ENCODE measurements at regions not wholly inside any gene's neighbourhood (a gene's known extent, or its start where the extent isn't known, plus 50 kb on each side); places are given as distances from the start of the nearest gene placed in this dataset.

DNA sequence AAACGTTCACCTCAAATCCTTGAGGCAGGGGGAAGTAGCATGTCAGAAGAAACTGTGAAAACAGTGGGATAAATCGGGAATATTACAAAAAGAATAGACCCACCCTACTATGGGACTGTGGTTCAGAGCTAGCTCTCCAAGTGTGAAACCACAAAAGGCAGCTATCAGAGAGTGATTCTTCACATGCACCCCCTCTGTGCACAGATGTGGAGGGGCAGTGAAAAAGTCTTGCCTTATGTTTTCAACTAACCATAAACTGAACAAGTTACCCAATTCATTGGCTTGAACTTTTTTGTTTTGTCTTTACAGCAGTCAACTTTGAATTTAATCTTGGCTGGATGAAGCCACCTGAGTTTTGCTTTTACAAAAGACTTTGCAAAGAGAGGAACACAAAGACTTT is 98.8 kb upstream of the NR4A3 start:
- H3K27me3 Mint-ChIP-seq (ENCODE audit: low read depth): no peaks in the 10 kb centered on the region
- DNase-seq (ENCODE audit: low spot score): no peak
- no peaks in the 10 kb centered on the region for H3K36me3 Mint-ChIP-seq (ENCODE audit: low read depth)
- no peak overlapping the region for H3K4me3 Mint-ChIP-seq (ENCODE audit: low read depth)
- H3K27ac Mint-ChIP-seq: no peak overlapping the region
- H3K9me3 Mint-ChIP-seq: no peaks in the 10 kb centered on the region
- intact Hi-C loops (cut with micrococcal nuclease): loop anchor here (5.0 kb wide), 3 partner anchors 54 to 206 kb away; no protein-coding TSS in a partner anchor
- peaks cover 30% of the 10 kb centered on the region for H3K4me1 Mint-ChIP-seq (ENCODE audit: low read depth)

DNA sequence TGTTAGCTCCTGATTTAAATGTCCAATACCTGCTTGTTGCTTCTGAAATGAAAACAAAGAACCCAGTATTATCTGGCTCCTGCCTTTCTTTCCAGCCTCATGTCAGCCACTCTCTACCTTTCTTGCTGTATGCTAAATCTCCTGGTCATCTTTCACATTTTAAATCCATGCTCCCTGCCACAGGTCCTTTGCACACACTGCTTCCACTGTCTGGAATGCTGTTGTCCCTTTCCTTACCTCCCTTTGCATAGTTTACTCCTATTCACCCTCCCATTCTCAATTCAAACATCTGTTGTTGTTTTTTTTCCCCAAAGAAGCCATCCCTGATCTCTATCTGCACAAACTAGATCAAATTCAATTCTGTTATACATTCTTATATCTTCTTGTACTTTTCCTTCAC is 97.0 kb upstream of the NR4A3 start:
- no peak overlapping the region for H3K4me3 Mint-ChIP-seq (ENCODE audit: low read depth)
- DNase-seq (ENCODE audit: low spot score): no peak

DNA sequence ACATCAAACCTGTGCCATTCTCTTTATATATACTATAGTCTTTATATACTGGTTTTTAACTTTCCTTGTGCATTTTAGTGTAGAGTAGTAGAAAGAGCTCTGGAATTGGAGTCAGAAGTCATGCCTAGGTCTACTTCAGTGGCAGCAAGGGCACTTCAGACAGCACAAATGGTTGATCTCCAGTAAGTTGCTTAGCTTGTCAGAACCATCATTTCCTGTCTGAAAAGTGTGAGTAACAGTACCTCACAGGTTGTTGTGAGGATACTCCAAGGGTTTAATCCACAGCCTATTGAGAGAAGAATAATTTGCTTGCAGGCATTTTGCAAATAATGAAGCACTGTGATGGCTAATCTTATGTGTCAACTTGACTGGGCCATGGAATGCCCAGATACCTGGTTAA is 95.8 kb upstream of the NR4A3 start:
- no peaks in the 10 kb centered on the region for H3K9me3 Mint-ChIP-seq
- H3K4me3 Mint-ChIP-seq (ENCODE audit: low read depth): no peak overlapping the region
- no peaks in the 10 kb centered on the region for H3K36me3 Mint-ChIP-seq (ENCODE audit: low read depth)
- H3K27me3 Mint-ChIP-seq (ENCODE audit: low read depth): peaks cover 3% of the 10 kb centered on the region
- intact Hi-C loops (cut with micrococcal nuclease): no loop called here
- H3K27ac Mint-ChIP-seq: no peak overlapping the region
- H3K4me1 Mint-ChIP-seq (ENCODE audit: low read depth): peaks cover 14% of the 10 kb centered on the region
- DNase-seq (ENCODE audit: low spot score): no peak

More for the DNA sequence above, 97.0 kb upstream of the NR4A3 start:
- no peak overlapping the region for H3K27ac Mint-ChIP-seq
- H3K36me3 Mint-ChIP-seq (ENCODE audit: low read depth): no peaks in the 10 kb centered on the region
- no peaks in the 10 kb centered on the region for H3K9me3 Mint-ChIP-seq
- intact Hi-C loops (cut with micrococcal nuclease): loop anchor here (5.0 kb wide), 3 partner anchors 53 to 207 kb away; no protein-coding TSS in a partner anchor
- no peaks in the 10 kb centered on the region for H3K27me3 Mint-ChIP-seq (ENCODE audit: low read depth)
- peaks cover 25% of the 10 kb centered on the region for H3K4me1 Mint-ChIP-seq (ENCODE audit: low read depth)

DNA sequence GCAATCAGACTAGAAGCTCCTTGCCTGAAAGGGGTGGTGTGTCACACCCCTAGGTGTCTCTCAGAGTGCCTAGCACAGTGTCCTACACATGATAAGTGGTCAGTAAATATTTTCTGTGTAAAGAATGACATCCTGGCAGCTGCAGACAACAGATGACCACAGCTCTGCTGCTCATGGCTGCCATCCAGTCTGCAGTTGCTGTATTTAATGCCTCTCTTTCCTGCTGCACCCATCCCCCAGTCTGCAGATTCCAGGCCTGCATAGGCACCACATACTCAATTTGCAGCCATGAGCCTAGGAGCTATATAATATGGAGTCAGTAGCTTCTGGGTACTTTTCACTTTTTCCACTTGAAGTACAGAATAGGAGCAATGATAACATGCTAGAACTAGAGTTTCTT is 94.9 kb upstream of the NR4A3 start:
- no peak for DNase-seq (ENCODE audit: low spot score)
- Mint-ChIP-seq H3K27ac (no peak overlapping the region), H3K4me1 (ENCODE audit: low read depth) (peaks cover 9% of the 10 kb centered on the region), H3K36me3 (ENCODE audit: low read depth) (no peaks in the 10 kb centered on the region), H3K9me3 (no peaks in the 10 kb centered on the region), H3K27me3 (ENCODE audit: low read depth) (peaks cover 3% of the 10 kb centered on the region), H3K4me3 (ENCODE audit: low read depth) (no peak overlapping the region)
- intact Hi-C loops (cut with micrococcal nuclease): no loop called here

DNA sequence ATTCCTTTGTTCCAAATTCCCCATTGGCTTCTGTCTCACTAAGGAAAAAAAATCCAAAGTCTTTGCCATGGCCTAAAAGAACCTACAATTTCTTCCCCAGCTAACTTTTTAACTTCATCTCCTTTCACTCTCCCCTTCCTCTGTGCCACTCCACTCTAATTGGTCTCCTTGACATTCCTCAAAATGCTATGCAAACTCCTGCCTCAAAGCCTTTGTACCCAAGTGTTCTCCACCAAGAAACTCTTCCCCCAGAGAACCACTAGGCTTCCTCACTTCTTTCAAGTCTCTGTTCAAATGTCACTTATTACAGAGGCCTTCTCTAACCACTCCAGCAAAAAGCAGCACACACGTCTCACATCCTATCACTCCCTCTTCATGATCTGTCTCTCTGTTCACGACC is 91.6 kb upstream of the NR4A3 start:
- intact Hi-C loops (cut with micrococcal nuclease): no loop called here
- Mint-ChIP-seq H3K27ac (no peak overlapping the region), H3K36me3 (ENCODE audit: low read depth) (no peaks in the 10 kb centered on the region), H3K4me3 (ENCODE audit: low read depth) (no peak overlapping the region), H3K9me3 (no peaks in the 10 kb centered on the region), H3K4me1 (ENCODE audit: low read depth) (peaks cover 3% of the 10 kb centered on the region), H3K27me3 (ENCODE audit: low read depth) (peaks cover 18% of the 10 kb centered on the region)
- DNase-seq (ENCODE audit: low spot score): no peak

DNA sequence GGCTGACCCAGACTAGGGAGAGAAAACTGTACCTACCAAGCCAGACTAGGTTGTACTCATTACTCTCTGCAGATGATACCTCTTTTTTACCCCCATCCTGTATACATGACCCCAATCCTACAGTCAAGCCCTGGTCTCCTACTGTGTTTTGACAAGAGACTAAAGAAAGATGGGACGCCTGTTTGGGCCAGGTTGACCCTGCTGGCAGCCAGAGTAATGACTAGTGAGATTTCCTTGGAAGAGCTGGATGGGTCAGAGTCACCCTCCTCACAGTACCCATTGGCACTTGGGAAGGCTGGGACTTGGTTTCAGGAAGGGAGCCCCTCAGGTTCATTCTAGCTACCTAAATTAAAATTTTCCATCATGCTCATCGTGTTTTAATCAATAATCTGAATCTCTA is 89.7 kb upstream of the NR4A3 start:
- Mint-ChIP-seq H3K4me1 (ENCODE audit: low read depth) (peaks cover 3% of the 10 kb centered on the region), H3K27ac (no peak overlapping the region), H3K4me3 (ENCODE audit: low read depth) (no peak overlapping the region), H3K36me3 (ENCODE audit: low read depth) (no peaks in the 10 kb centered on the region), H3K27me3 (ENCODE audit: low read depth) (peaks cover 21% of the 10 kb centered on the region), H3K9me3 (no peaks in the 10 kb centered on the region)
- DNase-seq (ENCODE audit: low spot score): no peak
- intact Hi-C loops (cut with micrococcal nuclease): no loop called here

DNA sequence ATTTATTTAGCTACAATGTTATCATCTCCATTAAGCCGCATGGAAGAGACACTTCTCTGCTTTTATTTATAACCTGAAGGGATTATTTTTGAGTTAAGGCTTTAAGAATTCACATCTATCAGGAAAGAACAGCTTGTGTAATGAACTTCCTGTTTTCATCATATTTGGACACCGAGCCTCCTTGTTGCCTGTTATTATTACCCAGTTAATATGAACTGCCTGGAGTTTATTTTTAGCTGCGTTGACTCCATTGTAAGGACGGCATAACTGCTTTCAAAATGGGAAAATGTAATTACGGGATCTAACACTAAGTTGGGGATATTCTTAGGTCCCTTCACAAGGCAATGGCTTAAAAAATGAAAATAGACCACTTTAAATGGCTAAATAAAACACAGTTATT is 89.0 kb upstream of the NR4A3 start:
- Mint-ChIP-seq H3K27me3 (ENCODE audit: low read depth) (peaks cover 28% of the 10 kb centered on the region), H3K36me3 (ENCODE audit: low read depth) (no peaks in the 10 kb centered on the region), H3K27ac (no peak overlapping the region), H3K4me1 (ENCODE audit: low read depth) (peaks cover 3% of the 10 kb centered on the region), H3K9me3 (no peaks in the 10 kb centered on the region), H3K4me3 (ENCODE audit: low read depth) (no peak overlapping the region)
- no peak for DNase-seq (ENCODE audit: low spot score)
- intact Hi-C loops (cut with micrococcal nuclease): no loop called here

DNA sequence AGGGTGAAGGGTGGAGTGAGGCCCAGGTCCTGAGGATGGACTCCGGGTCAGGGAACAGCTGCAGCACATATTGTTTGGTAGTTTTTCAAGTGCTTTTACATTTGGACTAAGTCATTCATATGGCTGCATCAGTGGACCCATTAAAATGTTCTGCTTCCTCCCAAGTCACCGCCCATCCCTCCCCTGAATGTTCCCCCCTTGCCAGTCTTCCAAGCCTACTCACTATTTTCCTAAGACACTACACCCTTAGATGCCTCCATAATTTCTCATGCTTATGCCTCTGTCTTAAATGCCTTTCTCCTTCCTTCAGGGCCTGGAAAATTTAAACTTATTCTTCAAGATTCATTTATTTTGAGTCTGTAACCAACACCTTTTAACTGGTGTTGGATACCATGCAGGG is 86.6 kb upstream of the NR4A3 start:
- H3K27me3 Mint-ChIP-seq (ENCODE audit: low read depth): peaks cover 29% of the 10 kb centered on the region
- no peak overlapping the region for H3K4me3 Mint-ChIP-seq (ENCODE audit: low read depth)
- intact Hi-C loops (cut with micrococcal nuclease): no loop called here
- no peak for DNase-seq (ENCODE audit: low spot score)
- H3K9me3 Mint-ChIP-seq: no peaks in the 10 kb centered on the region
- peaks cover 3% of the 10 kb centered on the region for H3K4me1 Mint-ChIP-seq (ENCODE audit: low read depth)
- no peak overlapping the region for H3K27ac Mint-ChIP-seq
- no peaks in the 10 kb centered on the region for H3K36me3 Mint-ChIP-seq (ENCODE audit: low read depth)

DNA sequence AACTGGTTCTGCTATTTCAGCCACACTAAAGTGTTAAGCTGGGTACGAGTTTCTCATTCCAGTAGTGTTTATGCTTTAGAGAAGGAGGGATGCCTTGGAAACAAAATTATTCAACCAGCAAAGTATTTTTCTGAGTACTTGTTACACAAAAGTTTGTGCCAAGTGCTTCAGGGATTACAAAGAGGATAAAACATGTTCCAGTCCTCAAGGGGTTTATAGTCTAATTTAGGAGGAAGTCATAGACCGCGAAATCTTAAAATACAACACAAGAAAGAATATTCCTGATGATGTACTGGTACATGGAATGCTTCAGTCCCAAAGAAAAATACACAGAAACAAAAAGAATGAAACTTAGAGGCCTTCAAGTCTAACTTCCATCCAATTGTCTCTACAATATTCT is 85.4 kb upstream of the NR4A3 start:
- peaks cover 3% of the 10 kb centered on the region for H3K4me1 Mint-ChIP-seq (ENCODE audit: low read depth)
- H3K4me3 Mint-ChIP-seq (ENCODE audit: low read depth): no peak overlapping the region
- DNase-seq (ENCODE audit: low spot score): no peak
- intact Hi-C loops (cut with micrococcal nuclease): no loop called here
- H3K27me3 Mint-ChIP-seq (ENCODE audit: low read depth): peaks cover 27% of the 10 kb centered on the region
- H3K9me3 Mint-ChIP-seq: no peaks in the 10 kb centered on the region
- no peak overlapping the region for H3K27ac Mint-ChIP-seq
- H3K36me3 Mint-ChIP-seq (ENCODE audit: low read depth): no peaks in the 10 kb centered on the region

DNA sequence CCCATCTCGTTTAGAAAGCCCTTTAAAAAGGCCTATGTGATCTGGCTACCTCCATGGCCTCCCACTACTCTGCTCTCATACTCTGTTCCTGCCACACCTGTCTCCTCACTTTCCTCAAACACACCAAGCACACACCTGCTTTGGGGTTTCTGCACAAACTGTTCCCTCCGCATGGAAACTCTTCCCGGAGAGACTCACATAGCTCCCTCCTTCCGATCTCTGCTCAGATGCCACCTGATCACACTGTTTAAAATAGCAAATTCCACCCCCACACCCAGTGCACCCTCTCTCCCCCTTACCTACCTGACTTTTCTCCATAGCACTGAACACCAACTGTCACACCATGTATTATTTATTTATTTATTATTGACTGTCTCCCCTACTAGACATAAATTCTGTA is 84.0 kb upstream of the NR4A3 start:
- Mint-ChIP-seq H3K36me3 (ENCODE audit: low read depth) (no peaks in the 10 kb centered on the region), H3K27ac (no peak overlapping the region), H3K9me3 (no peaks in the 10 kb centered on the region), H3K27me3 (ENCODE audit: low read depth) (peaks cover 28% of the 10 kb centered on the region), H3K4me3 (ENCODE audit: low read depth) (no peak overlapping the region), H3K4me1 (ENCODE audit: low read depth) (peaks cover 1% of the 10 kb centered on the region)
- DNase-seq (ENCODE audit: low spot score): no peak
- intact Hi-C loops (cut with micrococcal nuclease): no loop called here

DNA sequence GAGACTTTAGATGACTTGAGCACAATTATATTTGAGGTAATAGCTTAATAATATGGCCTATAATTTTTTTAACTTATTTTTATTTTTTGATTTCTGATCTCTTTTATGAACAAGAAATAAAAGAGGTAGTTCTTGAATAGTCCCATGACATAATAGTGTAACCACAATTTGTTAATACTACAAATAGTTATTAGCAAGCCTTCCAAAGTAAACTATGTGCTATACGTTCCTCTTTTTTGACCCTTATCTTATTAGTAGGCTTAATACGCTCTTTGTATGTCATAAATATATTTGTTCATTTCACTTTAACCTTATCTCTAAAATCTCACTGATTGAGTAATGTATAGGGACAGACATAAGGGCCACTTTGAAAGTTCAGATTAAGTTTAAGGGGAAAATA is 78.7 kb upstream of the NR4A3 start:
- Mint-ChIP-seq H3K36me3 (ENCODE audit: low read depth) (no peaks in the 10 kb centered on the region), H3K27me3 (ENCODE audit: low read depth) (peaks cover 5% of the 10 kb centered on the region), H3K4me3 (ENCODE audit: low read depth) (no peak overlapping the region), H3K9me3 (no peaks in the 10 kb centered on the region), H3K27ac (no peak overlapping the region), H3K4me1 (ENCODE audit: low read depth) (no peaks in the 10 kb centered on the region)
- DNase-seq (ENCODE audit: low spot score): no peak
- intact Hi-C loops (cut with micrococcal nuclease): no loop called here

DNA sequence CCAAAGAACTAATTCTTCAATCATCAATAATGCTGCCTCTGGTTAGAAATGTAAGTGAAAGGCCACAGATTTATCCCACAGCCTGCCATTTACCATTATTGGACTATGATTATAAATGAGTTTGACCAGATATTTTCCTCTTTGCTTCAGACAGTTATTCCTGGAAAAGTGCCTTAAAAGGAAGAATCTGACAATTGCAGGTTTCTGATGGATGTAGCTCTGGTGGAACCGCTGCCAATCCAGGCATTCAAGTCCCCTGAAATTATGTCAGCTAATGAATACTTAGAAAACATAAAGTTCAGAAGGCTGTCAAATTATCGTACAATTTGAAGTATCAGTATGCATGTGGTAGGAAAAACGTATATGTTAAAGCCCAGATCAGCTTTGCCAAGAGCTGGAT is 78.2 kb upstream of the NR4A3 start:
- no peak overlapping the region for H3K4me3 Mint-ChIP-seq (ENCODE audit: low read depth)
- intact Hi-C loops (cut with micrococcal nuclease): no loop called here
- DNase-seq (ENCODE audit: low spot score): no peak
- no peaks in the 10 kb centered on the region for H3K9me3 Mint-ChIP-seq
- no peak overlapping the region for H3K27ac Mint-ChIP-seq
- H3K36me3 Mint-ChIP-seq (ENCODE audit: low read depth): no peaks in the 10 kb centered on the region
- peaks cover 5% of the 10 kb centered on the region for H3K27me3 Mint-ChIP-seq (ENCODE audit: low read depth)
- H3K4me1 Mint-ChIP-seq (ENCODE audit: low read depth): no peaks in the 10 kb centered on the region

DNA sequence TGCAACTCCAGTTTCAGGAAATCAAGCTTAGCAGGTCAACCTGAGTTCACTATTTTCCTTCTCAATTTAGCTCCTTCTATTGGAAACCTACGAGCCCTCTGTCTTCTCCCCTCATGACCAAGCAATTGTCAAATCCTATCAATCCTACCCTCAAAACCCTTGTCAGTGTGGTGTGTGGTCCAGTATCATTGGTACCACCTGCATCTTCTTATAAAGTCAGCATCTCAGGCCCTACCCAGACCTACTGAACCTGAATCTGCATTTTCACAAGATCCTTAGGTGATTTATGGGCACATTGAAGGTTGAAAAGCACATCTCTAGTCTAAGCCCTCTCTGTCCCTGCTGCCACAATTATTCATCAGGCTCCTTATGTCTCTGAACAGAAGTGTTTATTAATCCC is 77.6 kb upstream of the NR4A3 start:
- Mint-ChIP-seq H3K36me3 (ENCODE audit: low read depth) (no peaks in the 10 kb centered on the region), H3K9me3 (no peaks in the 10 kb centered on the region), H3K4me3 (ENCODE audit: low read depth) (no peak overlapping the region), H3K27ac (no peak overlapping the region), H3K27me3 (ENCODE audit: low read depth) (peaks cover 5% of the 10 kb centered on the region), H3K4me1 (ENCODE audit: low read depth) (no peaks in the 10 kb centered on the region)
- intact Hi-C loops (cut with micrococcal nuclease): no loop called here
- no peak for DNase-seq (ENCODE audit: low spot score)

DNA sequence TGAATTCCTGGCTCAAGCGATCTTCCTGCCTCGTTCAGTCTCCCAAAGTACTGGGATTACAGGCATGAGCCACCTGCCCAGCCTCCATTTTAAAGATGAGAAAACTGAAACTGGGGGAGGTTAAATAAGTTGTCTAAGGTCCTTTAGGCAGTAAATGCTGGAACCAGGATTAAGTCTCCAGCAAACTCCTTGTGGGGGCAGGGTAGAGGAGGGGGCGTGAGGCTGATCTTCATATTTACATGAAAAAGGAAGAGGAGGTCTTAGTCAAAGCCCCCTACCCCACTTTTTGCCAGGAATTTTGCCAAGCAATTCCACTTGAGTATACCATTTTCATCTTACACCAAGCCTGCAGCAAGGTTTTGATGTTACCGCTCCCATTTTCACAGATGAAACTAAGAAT is 76.6 kb upstream of the NR4A3 start:
- H3K36me3 Mint-ChIP-seq (ENCODE audit: low read depth): no peaks in the 10 kb centered on the region
- H3K9me3 Mint-ChIP-seq: no peaks in the 10 kb centered on the region
- H3K4me3 Mint-ChIP-seq (ENCODE audit: low read depth): no peak overlapping the region
- H3K27me3 Mint-ChIP-seq (ENCODE audit: low read depth): peaks cover 3% of the 10 kb centered on the region
- H3K27ac Mint-ChIP-seq: no peak overlapping the region
- DNase-seq (ENCODE audit: low spot score): no peak
- intact Hi-C loops (cut with micrococcal nuclease): no loop called here
- no peaks in the 10 kb centered on the region for H3K4me1 Mint-ChIP-seq (ENCODE audit: low read depth)
